Upper lobe of right lung (tissue), 1 donor: ENCODE measurements at regions not wholly inside any gene's neighbourhood (a gene's known extent, or its start where the extent isn't known, plus 50 kb on each side); places are given as distances from the start of the nearest gene placed in this dataset.

Experiments
- ATAC-seq: fragments of 200-7000 bp; cut with Tn5 transposase; one replicate; pipeline ENCODE4 v1.9.1; 2020; ENCODE audit warnings: mild to moderate bottlenecking, moderate library complexity
- DNase-seq: peaks from one replicate; pipeline ENCODE4 v3.0.0-alpha.2; 2020
- H3K27ac ChIP-seq: fragments of 200-600 bp; one replicate; pipeline ENCODE4 v1.8.0; 2022
- H3K27me3 ChIP-seq: fragments of 200-600 bp; one replicate; pipeline ENCODE4 v1.8.0; 2022; ENCODE audit warnings: mild to moderate bottlenecking
- H3K36me3 ChIP-seq: fragments of 200-600 bp; one replicate; pipeline ENCODE4 v1.8.0; 2022
- H3K4me1 ChIP-seq: fragments of 200-600 bp; one replicate; pipeline ENCODE4 v1.8.0; 2022
- H3K4me3 ChIP-seq: fragments of 200-600 bp; one replicate; pipeline ENCODE4 v1.8.0; 2022; ENCODE audit warnings: mild to moderate bottlenecking
- H3K9me3 ChIP-seq: fragments of 200-600 bp; one replicate; pipeline ENCODE4 v1.8.0; 2022
- intact Hi-C: fragments of 100-400 bp; cut with DNase I; formaldehyde crosslinking; loops from one replicate; pipeline ENCODE4 v1.11.0; 2022
- TF ChIP-seq, protein P1 (sequence below): fragments of 200-600 bp; IDR thresholded peaks from one replicate; pipeline ENCODE4 v1.8.0; 2022; ENCODE audit warnings: antibody characterized with exemption
- donor health status: DM: no; HTN: yes; CAD: no; lungs with severe emphysema.

- TF ChIP-seq, protein P1, sequence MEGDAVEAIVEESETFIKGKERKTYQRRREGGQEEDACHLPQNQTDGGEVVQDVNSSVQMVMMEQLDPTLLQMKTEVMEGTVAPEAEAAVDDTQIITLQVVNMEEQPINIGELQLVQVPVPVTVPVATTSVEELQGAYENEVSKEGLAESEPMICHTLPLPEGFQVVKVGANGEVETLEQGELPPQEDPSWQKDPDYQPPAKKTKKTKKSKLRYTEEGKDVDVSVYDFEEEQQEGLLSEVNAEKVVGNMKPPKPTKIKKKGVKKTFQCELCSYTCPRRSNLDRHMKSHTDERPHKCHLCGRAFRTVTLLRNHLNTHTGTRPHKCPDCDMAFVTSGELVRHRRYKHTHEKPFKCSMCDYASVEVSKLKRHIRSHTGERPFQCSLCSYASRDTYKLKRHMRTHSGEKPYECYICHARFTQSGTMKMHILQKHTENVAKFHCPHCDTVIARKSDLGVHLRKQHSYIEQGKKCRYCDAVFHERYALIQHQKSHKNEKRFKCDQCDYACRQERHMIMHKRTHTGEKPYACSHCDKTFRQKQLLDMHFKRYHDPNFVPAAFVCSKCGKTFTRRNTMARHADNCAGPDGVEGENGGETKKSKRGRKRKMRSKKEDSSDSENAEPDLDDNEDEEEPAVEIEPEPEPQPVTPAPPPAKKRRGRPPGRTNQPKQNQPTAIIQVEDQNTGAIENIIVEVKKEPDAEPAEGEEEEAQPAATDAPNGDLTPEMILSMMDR = peak; percentile 32
- no peaks in the 10 kb centered on the region for H3K4me1 ChIP-seq
- no peak overlapping the region for H3K4me3 ChIP-seq
- intact Hi-C loops = no loop called here
- H3K27ac ChIP-seq = no peak overlapping the region
- H3K27me3 ChIP-seq = no peaks in the 10 kb centered on the region
- ATAC-seq (peak; percentile 30), DNase-seq (no peak)
- H3K9me3 ChIP-seq = no peaks in the 10 kb centered on the region
- no peaks in the 10 kb centered on the region for H3K36me3 ChIP-seq
Measured at GRCh38 chr11:103537904-103538502, 428.8 kb downstream of the DYNC2H1 start.

GRCh38 chr11:103539166-103539565 lies 429.9 kb downstream of the DYNC2H1 start:
- Histone ChIP-seq H3K27me3 (no peaks in the 10 kb centered on the region), H3K36me3 (no peaks in the 10 kb centered on the region), H3K4me1 (no peaks in the 10 kb centered on the region), H3K27ac (no peak overlapping the region), H3K4me3 (no peak overlapping the region), H3K9me3 (no peaks in the 10 kb centered on the region)
- ATAC-seq = no peak
- DNase-seq = no peak
- TF ChIP-seq, protein P1 = no peak
- intact Hi-C loops = no loop called here

- H3K27ac ChIP-seq = no peak overlapping the region
- no peaks in the 10 kb centered on the region for H3K4me1 ChIP-seq
- no peaks in the 10 kb centered on the region for H3K36me3 ChIP-seq
- no peak overlapping the region for H3K4me3 ChIP-seq
- H3K9me3 ChIP-seq = no peaks in the 10 kb centered on the region
- DNase-seq (no peak), ATAC-seq (no peak)
- no peaks in the 10 kb centered on the region for H3K27me3 ChIP-seq
- TF ChIP-seq, protein P1 = no peak
- intact Hi-C loops = no loop called here
Measured at GRCh38 chr11:103541186-103541795, 432.1 kb downstream of the DYNC2H1 start.

GRCh38 chr11:103542851-103543250 lies 433.6 kb downstream of the DYNC2H1 start:
- H3K9me3 ChIP-seq = no peaks in the 10 kb centered on the region

DNA sequence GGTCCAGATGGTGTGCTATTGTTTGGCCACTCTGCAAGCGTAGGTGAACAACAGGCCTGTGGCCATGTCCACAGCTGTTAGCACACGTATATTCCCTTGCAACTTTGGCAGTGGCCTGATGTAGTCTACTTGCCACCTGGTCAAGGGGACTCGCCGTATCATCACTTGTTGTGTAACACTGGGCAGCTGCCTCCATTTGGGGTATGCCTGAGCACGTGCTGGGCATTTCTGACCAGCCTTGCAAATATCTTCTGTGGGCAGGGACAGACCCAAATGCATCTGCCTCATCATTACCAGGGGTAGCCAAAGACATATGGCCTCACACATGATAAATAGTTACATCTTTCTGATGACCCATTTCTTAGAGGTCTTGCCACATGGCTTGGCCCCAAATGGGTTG lies 434.2 kb downstream of the DYNC2H1 start:
- TF ChIP-seq, protein P1 = no peak
- no peak for ATAC-seq
- no peak for DNase-seq
- H3K27ac ChIP-seq = no peak overlapping the region
- no peaks in the 10 kb centered on the region for H3K36me3 ChIP-seq
- H3K9me3 ChIP-seq = no peaks in the 10 kb centered on the region
- no peak overlapping the region for H3K4me3 ChIP-seq
- no peaks in the 10 kb centered on the region for H3K27me3 ChIP-seq
- H3K4me1 ChIP-seq = no peaks in the 10 kb centered on the region
- intact Hi-C loops = no loop called here

More at GRCh38 chr11:103542851-103543250, 433.6 kb downstream of the DYNC2H1 start:
- Histone ChIP-seq H3K4me3 (no peak overlapping the region), H3K4me1 (no peaks in the 10 kb centered on the region), H3K27me3 (no peaks in the 10 kb centered on the region), H3K27ac (no peak overlapping the region), H3K36me3 (no peaks in the 10 kb centered on the region)
- TF ChIP-seq, protein P1 = no peak
- DNase-seq (no peak), ATAC-seq (no peak)
- intact Hi-C loops = no loop called here
